GM18907 (cell line): ENCODE measurements at regions not wholly inside any gene's neighbourhood (a gene's known extent, or its start where the extent isn't known, plus 50 kb on each side); places are given as distances from the start of the nearest gene placed in this dataset.
"Not testable (repeated sequence)": the region's sequence is repeated elsewhere in the genome, so short reads cannot be mapped to it uniquely, and the experiment has no call there.

Experiments
- ATAC-seq: cut with Tn5 transposase; IDR thresholded peaks from one replicate; pipeline ENCODE4 v1.9.1; 2021; ENCODE audit warnings: mild to moderate bottlenecking, moderate library complexity; ENCODE audit not compliant: unreplicated experiment

DNA sequence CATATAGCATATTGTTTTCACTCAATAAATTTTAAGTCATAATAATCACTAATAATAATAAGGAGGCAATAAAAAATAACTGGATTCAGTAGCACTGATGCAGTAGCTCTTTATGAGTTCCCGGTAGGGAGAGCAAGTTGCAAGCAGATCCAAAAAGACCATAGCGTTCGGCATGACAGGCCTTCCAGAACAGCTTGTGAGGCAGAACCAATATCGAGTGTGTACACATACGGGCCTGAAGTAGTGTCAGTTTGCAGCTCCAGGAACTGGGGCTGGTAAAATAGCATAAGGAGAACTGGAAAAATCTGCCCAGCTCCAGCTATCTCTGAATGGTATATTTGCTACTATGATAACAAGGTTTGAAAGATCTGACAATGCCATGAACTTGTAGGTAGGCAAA lies 1607.8 kb upstream of the PIK3C3 start:
- no peak for ATAC-seq

DNA sequence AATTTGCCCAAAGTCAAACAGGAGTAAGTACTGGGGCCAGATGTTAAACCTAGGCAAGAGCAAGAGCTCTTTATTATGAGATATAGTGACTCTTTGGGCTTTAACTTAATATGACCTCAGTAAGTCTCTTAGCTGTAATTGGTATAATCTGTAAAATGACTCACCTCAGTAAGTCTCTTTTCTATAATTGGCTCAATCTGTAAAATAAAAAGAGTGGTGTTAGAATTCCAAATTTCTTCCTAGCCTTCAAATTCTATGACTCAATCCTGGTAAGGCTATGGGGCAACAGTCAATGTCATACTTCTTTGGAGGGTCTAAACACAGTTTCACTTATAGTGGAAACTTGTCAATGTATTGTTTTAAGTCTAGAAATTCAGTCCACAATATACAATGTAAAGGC lies 1608.9 kb upstream of the PIK3C3 start:
- no peak for ATAC-seq

GRCh38 chr18:40341701-40342100 lies 1613.3 kb upstream of the PIK3C3 start:
- ATAC-seq, result no peak

DNA sequence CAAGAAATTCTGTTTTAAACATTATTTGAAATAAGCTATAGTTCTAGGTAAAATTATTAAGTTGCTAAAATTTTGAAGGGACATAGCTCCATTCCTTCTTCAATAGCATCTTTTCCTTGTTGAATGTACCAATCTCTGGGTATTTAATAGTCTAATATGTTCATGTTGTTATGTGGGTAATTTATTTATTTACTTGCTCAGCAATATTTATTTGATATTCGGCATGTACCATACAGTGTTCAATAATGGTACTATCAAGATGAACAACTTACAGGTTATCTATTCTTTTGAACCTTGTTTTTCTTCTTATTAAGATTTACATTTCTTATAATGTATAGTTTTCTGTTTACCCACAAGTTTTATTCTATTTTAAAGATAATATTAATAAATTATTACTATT lies 1616.8 kb upstream of the PIK3C3 start:
- ATAC-seq, result no peak

DNA sequence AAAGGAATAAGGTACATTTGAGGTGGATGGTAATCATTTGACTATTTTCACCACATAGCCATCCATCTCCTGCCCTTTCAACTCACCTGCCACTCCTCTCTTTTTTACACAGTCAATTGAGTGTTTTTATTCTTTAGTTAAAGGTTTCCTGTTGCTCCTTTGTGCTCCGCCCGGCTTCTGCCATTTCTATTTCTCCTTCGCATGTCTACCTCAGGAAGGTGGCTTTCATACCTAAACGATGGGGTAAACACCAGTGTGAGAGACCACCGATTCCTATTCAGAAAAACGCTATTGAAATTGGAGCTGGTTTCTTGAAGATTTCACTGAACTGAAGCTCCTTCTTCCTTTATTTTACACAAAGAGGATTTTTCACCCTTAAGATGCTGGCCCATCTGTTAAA lies 1628.0 kb upstream of the PIK3C3 start:
- ATAC-seq, result no peak

DNA sequence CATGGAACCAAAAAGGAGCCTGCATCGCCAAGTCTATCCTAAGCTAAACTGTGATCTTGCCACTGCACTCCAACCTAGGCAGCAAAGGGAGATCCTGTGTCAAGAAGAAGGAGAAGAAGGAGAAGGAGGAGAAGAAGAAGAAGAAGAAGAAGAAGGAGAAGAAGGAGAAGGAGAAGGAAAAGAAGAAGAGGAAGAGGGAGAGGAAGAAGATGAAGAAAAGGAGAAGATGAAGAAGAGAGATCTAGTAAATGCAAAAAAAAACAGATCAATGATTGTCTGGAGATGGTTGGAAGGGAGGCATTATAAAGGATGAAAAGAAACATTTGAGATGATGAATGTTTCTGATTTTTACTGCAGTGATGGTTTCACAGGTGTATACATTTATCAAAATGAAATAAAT lies 1629.0 kb upstream of the PIK3C3 start:
- no peak for ATAC-seq

DNA sequence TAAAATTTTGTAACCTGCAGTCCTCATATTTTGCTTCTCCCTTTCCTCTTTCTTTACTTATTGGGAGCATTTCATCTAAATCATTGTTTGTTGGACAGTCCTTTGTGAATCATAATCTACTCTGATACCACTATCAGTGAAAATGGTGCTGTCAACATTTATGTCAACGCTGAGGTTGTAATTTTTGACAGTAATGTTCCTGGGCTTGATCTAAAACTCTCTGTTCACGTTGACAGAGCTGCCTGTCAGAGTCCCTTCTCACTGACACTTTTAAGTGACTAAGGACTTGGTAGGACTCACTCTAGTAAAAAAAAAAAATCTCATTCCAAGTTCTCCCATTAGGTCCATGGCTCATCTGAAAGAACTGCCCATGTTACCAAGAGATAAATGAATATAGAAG lies 1640.8 kb upstream of the PIK3C3 start:
- no peak for ATAC-seq

GRCh38 chr18:40313030-40313642 lies 1641.9 kb upstream of the PIK3C3 start:
- no peak for ATAC-seq

GRCh38 chr18:40307627-40308026 lies 1647.4 kb upstream of the PIK3C3 start:
- ATAC-seq, result no peak

GRCh38 chr18:40296717-40297413 lies 1658.2 kb upstream of the PIK3C3 start:
- ATAC-seq, result no peak

- no peak for ATAC-seq
These were observed 1661.9 kb upstream of the PIK3C3 start for GRCh38 chr18:40292985-40293710.

DNA sequence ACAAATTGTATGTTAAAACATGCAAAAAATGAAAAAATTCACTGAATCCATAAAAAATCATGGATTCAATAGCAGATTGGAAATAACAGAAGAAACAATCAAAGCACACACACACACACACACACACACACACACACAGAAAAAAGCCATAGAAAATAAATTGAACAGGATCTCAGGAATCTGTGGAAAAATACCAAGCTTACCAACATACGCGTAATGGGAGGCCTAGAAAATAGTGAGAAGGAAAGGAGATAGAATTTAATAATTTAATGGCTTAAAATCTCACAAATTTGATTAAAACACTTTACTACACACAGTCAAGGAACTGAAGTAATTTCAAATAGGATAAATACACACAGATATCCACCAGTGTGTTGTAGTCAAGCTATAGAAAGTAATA lies 1671.5 kb upstream of the PIK3C3 start:
- ATAC-seq, result no peak

- not testable (repeated sequence) for ATAC-seq
These were observed 1673.7 kb upstream of the PIK3C3 start for GRCh38 chr18:40281356-40281755.

- no peak for ATAC-seq
These were observed 1680.3 kb upstream of the PIK3C3 start for GRCh38 chr18:40274618-40275196.

DNA sequence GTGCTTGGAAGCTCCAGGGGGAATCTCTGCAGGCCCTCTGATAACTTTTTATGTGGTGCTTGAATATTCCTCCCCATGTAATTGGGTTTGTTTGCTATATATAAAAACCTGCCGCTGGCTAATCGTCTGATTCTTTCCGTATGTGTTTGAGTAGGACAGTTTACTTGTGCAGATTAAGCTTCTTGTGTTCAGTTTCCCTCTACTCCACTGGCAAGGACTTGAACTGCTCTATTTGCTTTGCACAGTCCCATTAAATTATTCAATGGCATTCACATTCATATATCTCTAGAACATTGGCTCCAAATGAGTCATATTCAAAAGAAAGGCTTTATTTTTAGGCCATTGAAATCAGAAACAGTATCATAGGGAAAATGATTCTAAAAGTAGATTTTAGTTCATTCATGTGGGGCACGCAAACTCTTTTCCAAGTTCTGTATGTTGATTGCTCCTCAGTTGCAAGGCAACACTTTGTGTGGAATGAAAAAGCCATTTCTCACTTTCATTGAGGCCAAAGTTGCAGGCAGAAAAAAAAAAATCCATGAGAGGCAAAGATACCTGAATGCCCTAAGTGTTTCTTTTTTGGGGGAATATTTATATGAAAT lies 1682.3 kb upstream of the PIK3C3 start:
- no peak for ATAC-seq

DNA sequence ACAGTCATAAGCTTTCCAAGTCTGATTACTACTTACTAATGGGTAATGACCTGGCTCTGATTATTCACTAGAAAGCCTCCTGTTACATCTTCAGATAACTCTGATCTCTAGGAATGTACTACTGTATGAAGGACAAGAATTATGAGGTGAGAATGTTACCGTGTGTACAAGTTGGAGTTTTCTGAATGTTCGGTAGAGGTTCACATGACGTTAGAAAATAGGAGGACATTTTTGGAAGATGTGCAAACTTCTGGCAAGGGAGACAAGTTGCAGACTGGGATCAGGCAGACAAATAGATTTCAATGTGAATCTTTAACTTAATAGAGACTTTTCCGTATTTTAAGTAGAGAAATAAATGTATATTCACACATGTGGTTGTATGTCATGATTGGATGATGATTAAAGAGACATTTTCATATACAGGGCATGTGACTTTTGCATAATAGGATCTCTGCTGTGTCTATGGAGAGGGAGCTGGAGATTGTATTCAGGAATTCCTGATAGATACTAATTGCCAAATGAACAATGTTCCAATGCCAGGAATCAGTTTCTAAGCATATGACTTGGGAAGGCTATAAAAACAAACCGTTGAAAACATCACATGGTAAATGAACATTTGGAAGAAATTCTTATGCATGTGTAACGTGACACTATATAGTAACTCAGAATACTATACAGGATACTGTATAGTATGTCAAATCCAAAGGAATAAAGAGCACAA lies 1695.8 kb upstream of the PIK3C3 start:
- ATAC-seq, result no peak

DNA sequence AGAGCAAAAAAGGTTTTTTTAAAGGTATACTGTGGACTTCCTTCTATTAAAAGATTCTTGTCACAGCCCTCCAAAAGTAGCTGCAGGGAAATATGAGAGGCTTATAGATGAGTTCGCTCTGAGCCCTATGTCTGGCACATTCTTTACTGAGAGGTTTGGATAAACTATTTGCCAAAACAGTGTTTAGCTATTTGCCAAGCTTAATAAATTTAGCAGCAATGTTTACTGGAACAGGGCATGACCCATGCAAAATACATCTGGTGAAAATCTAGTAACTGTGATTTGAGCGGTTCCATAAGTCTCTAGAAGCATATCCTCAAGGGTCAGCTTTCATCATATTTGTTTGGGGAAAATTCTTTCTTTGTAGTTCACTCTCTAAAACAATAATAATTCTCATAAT lies 1696.7 kb upstream of the PIK3C3 start:
- no peak for ATAC-seq

- no peak for ATAC-seq
These were observed 1704.8 kb upstream of the PIK3C3 start for GRCh38 chr18:40250236-40250635.

- no peak for ATAC-seq
These were observed 1705.5 kb upstream of the PIK3C3 start for GRCh38 chr18:40249390-40250080.

- ATAC-seq, result not testable (repeated sequence)
These were observed 1709.4 kb upstream of the PIK3C3 start for GRCh38 chr18:40245612-40246011.
